ENCODE measurements at regions not wholly inside any gene's neighbourhood (a gene's known extent, or its start where the extent isn't known, plus 50 kb on each side); places are given as distances from the start of the nearest gene placed in this dataset.

DNA sequence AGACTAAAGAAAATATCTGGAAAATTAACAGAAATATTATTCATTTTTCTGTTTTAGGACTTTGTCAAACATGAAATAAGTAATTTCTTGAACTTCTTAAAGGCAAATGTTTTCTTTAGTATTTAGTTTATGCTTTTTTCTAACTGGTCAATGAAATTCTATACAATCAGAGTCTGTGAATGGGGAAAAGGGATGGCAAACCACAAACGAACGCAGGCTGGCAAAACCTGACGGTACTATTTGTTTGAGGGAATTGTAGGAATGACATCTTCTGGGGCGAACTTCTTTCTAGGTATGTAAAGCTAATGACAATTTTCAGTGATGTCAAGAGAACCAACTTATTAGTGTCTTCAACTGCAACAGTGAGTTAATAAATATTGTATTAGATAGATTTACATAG lies 156.0 kb downstream of the SIPA1L2 start:
- TF ChIP-seq FOXM1 (IDR thresholded peaks at IDR 0.05; ENCODE audit: borderline replicate concordance), result no peak
- TF ChIP-seq BHLHE40 (IDR thresholded peaks at IDR 0.05; ENCODE audit: borderline replicate concordance), result no peak
- TF ChIP-seq SP1 (IDR thresholded peaks at IDR 0.05), result no peak
- no peak for TF ChIP-seq ARNT (IDR thresholded peaks at IDR 0.05)
- TF ChIP-seq TARDBP (IDR thresholded peaks at IDR 0.05), result no peak
